ENCODE measurements at regions not wholly inside any gene's neighbourhood (a gene's known extent, or its start where the extent isn't known, plus 50 kb on each side); places are given as distances from the start of the nearest gene placed in this dataset.
"Not testable (repeated sequence)": the region's sequence is repeated elsewhere in the genome, so short reads cannot be mapped to it uniquely, and the experiment has no call there.

- in situ Hi-C loops (cut with HindIII; ENCODE audit: low pct_ligation_motif_present, low sequenced_read_pairs), result no loop called here
- no peak overlapping the region for H3K27ac ChIP-seq
Measured at GRCh38 chr10:85492684-85493083, 873.9 kb downstream of the GRID1 start.

GRCh38 chr10:85493703-85494102 is 872.9 kb downstream of the GRID1 start:
- TF ChIP-seq CTCF (IDR thresholded peaks at IDR 0.05; ENCODE audit: low read depth, low read length, missing control alignments), result no peak
- no peak for DNase-seq
- Histone ChIP-seq H3K27ac (no peak overlapping the region), H3K4me3 (ENCODE audit: low read depth, low read length) (no peak overlapping the region), H3K36me3 (replicated peaks) (no peaks in the 10 kb centered on the region), H3K27me3 (replicated peaks) (no peaks in the 10 kb centered on the region)
- in situ Hi-C loops (cut with HindIII; ENCODE audit: low pct_ligation_motif_present, low sequenced_read_pairs), result no loop called here

More at GRCh38 chr10:85492684-85493083, 873.9 kb downstream of the GRID1 start:
- H3K4me3 ChIP-seq (ENCODE audit: low read depth, low read length), result no peak overlapping the region
- no peaks in the 10 kb centered on the region for H3K36me3 ChIP-seq (replicated peaks)
- no peak for DNase-seq
- no peaks in the 10 kb centered on the region for H3K27me3 ChIP-seq (replicated peaks)
- no peak for TF ChIP-seq CTCF (IDR thresholded peaks at IDR 0.05; ENCODE audit: low read depth, low read length, missing control alignments)

GRCh38 chr10:85504641-85505040 is 862.0 kb downstream of the GRID1 start:
- in situ Hi-C loops (cut with HindIII; ENCODE audit: low pct_ligation_motif_present, low sequenced_read_pairs); H3K27ac ChIP-seq; H3K4me3 ChIP-seq (ENCODE audit: low read depth, low read length); H3K27me3 ChIP-seq (replicated peaks); DNase-seq; H3K36me3 ChIP-seq (replicated peaks): not testable (repeated sequence)

- H3K4me3 ChIP-seq (ENCODE audit: low read depth, low read length), result no peak overlapping the region
- no peaks in the 10 kb centered on the region for H3K36me3 ChIP-seq (replicated peaks)
- in situ Hi-C loops (cut with HindIII; ENCODE audit: low pct_ligation_motif_present, low sequenced_read_pairs), result no loop called here
- no peaks in the 10 kb centered on the region for H3K27me3 ChIP-seq (replicated peaks)
- no peak for TF ChIP-seq CTCF (IDR thresholded peaks at IDR 0.05; ENCODE audit: low read depth, low read length, missing control alignments)
- no peak overlapping the region for H3K27ac ChIP-seq
- DNase-seq, result no peak
Measured at GRCh38 chr10:85508159-85508558, 858.4 kb downstream of the GRID1 start.

- Histone ChIP-seq H3K27me3 (replicated peaks) (no peaks in the 10 kb centered on the region), H3K4me3 (ENCODE audit: low read depth, low read length) (no peak overlapping the region), H3K36me3 (replicated peaks) (no peaks in the 10 kb centered on the region), H3K27ac (no peak overlapping the region)
- in situ Hi-C loops (cut with HindIII; ENCODE audit: low pct_ligation_motif_present, low sequenced_read_pairs), result no loop called here
- no peak for DNase-seq
- TF ChIP-seq CTCF (IDR thresholded peaks at IDR 0.05; ENCODE audit: low read depth, low read length, missing control alignments), result no peak
Measured at GRCh38 chr10:85510682-85511081, 855.9 kb downstream of the GRID1 start.

- H3K4me3 ChIP-seq (ENCODE audit: low read depth, low read length), result no peak overlapping the region
- in situ Hi-C loops (cut with HindIII; ENCODE audit: low pct_ligation_motif_present, low sequenced_read_pairs), result no loop called here
Measured at GRCh38 chr10:85513436-85513835, 853.2 kb downstream of the GRID1 start.

More at GRCh38 chr10:85513436-85513835, 853.2 kb downstream of the GRID1 start:
- Histone ChIP-seq H3K36me3 (replicated peaks) (no peaks in the 10 kb centered on the region), H3K27me3 (replicated peaks) (no peaks in the 10 kb centered on the region), H3K27ac (no peak overlapping the region)
- no peak for DNase-seq
- no peak for TF ChIP-seq CTCF (IDR thresholded peaks at IDR 0.05; ENCODE audit: low read depth, low read length, missing control alignments)
